Anterior cingulate cortex (tissue), 58 donors: ENCODE measurements at regions not wholly inside any gene's neighbourhood (a gene's known extent, or its start where the extent isn't known, plus 50 kb on each side); places are given as distances from the start of the nearest gene placed in this dataset.

ENCODE experiments used
- DNase-seq, 58 donors: peaks; one replicate each; lab custom pipeline; 2025; lab: John Stamatoyannopoulos, UW

GRCh38 chr3:18054625-18055024 lies 312.2 kb upstream of the TBC1D5 start:
- DNase-seq = no peak

GRCh38 chr3:18051306-18051705 lies 308.9 kb upstream of the TBC1D5 start:
- DNase-seq = no peak

GRCh38 chr3:18049096-18049495 lies 306.7 kb upstream of the TBC1D5 start:
- peak in 1 of 58 donors; percentile 21 for DNase-seq

GRCh38 chr3:18047052-18047451 lies 304.6 kb upstream of the TBC1D5 start:
- DNase-seq = no peak

- no peak for DNase-seq
Observed at GRCh38 chr3:18046131-18046915, 303.9 kb upstream of the TBC1D5 start.

GRCh38 chr3:18044971-18045880 lies 302.8 kb upstream of the TBC1D5 start:
- DNase-seq = no peak

- DNase-seq = no peak
Observed at GRCh38 chr3:18044191-18044590, 301.8 kb upstream of the TBC1D5 start.

- DNase-seq = no peak
Observed at GRCh38 chr3:18036450-18036815, 294.0 kb upstream of the TBC1D5 start.

- DNase-seq = no peak
Observed at GRCh38 chr3:18035641-18036449, 293.4 kb upstream of the TBC1D5 start.

- no peak for DNase-seq
Observed at GRCh38 chr3:18033581-18034108, 291.2 kb upstream of the TBC1D5 start.

- no peak for DNase-seq
Observed at GRCh38 chr3:18030371-18030870, 288.0 kb upstream of the TBC1D5 start.

GRCh38 chr3:18027161-18027939 lies 284.9 kb upstream of the TBC1D5 start:
- DNase-seq = no peak

GRCh38 chr3:18024715-18025114 lies 282.3 kb upstream of the TBC1D5 start:
- no peak for DNase-seq

- DNase-seq = no peak
Observed at GRCh38 chr3:18019161-18019495, 276.7 kb upstream of the TBC1D5 start.

GRCh38 chr3:18018491-18019160 lies 276.2 kb upstream of the TBC1D5 start:
- no peak for DNase-seq

GRCh38 chr3:18016366-18016765 lies 273.9 kb upstream of the TBC1D5 start:
- no peak for DNase-seq

- DNase-seq = no peak
Observed at GRCh38 chr3:18012933-18013332, 270.5 kb upstream of the TBC1D5 start.

GRCh38 chr3:18012436-18012835 lies 270.0 kb upstream of the TBC1D5 start:
- no peak for DNase-seq

GRCh38 chr3:18011387-18011786 lies 269.0 kb upstream of the TBC1D5 start:
- DNase-seq = no peak
